GM12875 (cell line): ENCODE measurements at regions not wholly inside any gene's neighbourhood (a gene's known extent, or its start where the extent isn't known, plus 50 kb on each side); places are given as distances from the start of the nearest gene placed in this dataset.
A peak's percentile ranks its signal among the peaks of the same experiment; 100 is the strongest.

Experiments
- H3K4me3 ChIP-seq: one replicate; pipeline ENCODE4 v1.5.1; 2011; ENCODE audit warnings: low read depth, low read length, control low read depth
- TF ChIP-seq, protein P1 (sequence below): IDR thresholded peaks from 2 replicates; pipeline ENCODE4 v1.5.1; 2011; ENCODE audit warnings: low read depth, mild to moderate bottlenecking, control low read depth, inconsistent platforms, low read length, moderate library complexity, borderline replicate concordance; ENCODE audit not compliant: insufficient read depth

DNA sequence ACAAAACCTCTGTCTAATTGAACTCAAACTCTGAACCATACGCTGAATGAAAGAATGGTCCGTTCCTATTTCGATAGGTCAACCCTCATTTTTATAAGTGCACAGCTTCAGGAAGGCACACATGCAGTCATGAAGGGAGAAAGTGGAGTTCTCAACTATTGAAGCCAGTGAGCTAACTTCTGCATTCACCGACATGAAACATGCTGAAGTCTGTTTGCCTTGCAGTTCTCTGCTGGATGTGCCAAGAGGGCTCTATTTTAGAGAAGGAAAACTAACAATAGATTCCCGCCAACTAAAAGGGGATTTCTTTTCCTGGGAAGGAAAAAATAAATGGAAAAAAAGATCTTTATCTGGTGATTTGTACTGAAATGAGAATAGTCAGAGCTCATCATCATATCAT lies 191.0 kb upstream of the PLEKHG7 start:
- H3K4me3 ChIP-seq, result no peak overlapping the region
- TF ChIP-seq, protein P1, sequence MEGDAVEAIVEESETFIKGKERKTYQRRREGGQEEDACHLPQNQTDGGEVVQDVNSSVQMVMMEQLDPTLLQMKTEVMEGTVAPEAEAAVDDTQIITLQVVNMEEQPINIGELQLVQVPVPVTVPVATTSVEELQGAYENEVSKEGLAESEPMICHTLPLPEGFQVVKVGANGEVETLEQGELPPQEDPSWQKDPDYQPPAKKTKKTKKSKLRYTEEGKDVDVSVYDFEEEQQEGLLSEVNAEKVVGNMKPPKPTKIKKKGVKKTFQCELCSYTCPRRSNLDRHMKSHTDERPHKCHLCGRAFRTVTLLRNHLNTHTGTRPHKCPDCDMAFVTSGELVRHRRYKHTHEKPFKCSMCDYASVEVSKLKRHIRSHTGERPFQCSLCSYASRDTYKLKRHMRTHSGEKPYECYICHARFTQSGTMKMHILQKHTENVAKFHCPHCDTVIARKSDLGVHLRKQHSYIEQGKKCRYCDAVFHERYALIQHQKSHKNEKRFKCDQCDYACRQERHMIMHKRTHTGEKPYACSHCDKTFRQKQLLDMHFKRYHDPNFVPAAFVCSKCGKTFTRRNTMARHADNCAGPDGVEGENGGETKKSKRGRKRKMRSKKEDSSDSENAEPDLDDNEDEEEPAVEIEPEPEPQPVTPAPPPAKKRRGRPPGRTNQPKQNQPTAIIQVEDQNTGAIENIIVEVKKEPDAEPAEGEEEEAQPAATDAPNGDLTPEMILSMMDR, result no peak

DNA sequence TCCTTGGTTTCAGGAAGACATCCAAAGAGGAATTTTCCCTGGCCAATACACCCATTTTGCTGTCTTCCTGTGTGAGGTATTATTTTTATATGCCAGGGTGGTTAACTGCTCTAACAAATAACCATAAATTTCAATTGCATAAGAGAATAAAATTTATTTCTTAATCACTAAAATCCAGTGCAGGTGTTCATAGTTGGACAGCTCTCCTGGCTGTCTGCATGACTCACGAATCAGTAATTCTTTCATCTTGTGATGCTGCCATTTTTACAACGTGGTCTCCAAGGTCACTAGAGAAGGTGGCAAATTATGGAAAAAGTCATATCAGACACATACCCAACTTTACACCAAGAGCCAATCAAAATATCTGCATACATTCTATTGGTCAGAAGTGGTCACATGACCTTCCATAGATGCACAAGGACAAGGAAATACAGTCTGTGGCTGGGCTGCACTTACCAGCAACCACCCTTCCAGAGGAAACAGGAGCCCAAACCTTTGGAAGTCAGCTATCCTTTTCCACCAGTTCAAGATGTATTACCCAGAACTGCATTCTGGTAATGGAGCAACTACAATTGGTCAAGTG lies 193.5 kb upstream of the PLEKHG7 start:
- TF ChIP-seq, protein P1, result no peak
- H3K4me3 ChIP-seq, result no peak overlapping the region

DNA sequence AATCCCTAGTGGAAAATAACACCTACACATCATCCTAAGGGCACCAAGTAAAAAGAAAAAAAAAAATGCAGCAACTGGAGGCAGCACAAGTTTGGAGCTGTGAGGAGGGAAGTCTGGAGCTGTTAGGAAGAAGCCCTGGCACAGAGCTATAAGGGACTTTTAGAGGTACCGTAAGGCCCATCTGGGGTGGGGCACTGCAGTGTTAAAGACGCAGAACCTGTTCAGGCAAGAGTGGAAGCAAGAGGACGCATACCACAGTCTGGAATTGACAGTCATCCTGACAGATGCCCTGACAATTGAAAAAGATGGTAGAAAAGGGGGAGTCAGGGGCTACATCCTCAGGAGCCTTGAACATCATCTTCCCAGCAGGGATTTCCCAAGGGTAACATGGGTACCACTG lies 195.9 kb upstream of the PLEKHG7 start:
- no peak overlapping the region for H3K4me3 ChIP-seq
- TF ChIP-seq, protein P1, result no peak

DNA sequence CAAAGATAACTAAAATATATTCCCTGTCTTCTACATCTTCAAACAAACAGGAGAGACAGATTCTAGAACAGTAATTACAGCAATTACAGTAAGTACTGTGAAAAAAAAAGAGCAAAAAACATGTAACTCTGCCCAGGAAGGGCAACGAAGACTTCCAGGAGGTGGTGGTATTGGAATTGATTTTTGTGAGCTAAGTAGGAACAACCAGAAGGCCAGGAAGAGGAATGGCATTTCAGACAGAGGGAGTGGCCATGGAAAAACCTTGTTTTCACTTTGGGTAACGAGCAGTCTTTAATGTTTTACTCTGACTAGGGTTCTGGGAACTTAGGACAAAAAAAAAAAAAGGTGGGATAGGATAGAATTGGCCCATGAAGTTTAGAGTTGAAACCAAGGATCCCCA lies 196.3 kb upstream of the PLEKHG7 start:
- TF ChIP-seq, protein P1, result no peak
- no peak overlapping the region for H3K4me3 ChIP-seq

DNA sequence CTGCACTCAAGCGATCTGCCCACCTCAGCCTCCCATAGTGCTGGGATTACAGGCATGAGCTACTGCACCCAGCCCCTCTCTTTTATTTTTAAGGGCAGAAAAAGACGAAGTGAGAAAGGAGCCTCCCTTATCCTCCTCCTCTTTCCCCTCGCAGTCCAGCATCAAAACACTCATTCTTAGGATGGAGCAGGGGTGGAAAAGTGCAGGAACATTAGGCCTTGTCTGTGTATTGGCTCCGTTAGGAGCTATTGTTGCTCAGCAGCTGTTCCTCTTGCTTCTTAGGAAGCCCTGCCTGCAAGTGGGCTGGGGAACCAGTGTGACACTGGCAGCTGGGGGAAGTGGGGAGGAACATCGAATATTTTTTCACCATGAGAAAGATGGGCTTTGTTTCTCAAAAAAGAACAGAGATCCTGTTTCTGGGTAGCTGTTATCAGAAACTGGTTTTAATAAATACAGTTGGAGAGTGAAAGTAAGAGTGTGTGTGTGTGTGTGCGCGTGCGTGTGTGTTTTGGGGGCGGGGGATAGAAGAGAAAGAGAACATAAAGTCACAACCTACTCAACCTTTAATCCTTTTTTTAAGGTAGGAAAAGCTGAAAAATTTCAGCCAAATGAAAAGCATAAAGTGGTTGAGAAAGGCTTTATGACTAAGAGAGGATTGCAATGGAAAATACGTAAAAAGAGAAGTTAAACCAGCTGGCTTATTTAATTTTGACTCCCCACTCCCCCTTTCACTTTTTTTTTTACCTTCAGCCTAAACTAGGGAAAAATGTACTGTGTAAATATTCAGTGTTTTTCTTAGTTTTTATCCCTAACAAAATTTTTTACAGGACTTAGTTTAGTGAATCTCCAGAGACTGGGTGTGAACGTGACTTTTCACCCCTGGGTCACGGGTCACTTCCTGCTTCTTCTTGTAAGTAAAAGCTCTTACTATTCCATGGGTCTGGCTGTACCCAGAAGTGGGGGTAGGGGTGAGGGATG lies 197.2 kb upstream of the PLEKHG7 start:
- peak overlapping the region; percentile 15 for H3K4me3 ChIP-seq
- TF ChIP-seq, protein P1, result no peak

DNA sequence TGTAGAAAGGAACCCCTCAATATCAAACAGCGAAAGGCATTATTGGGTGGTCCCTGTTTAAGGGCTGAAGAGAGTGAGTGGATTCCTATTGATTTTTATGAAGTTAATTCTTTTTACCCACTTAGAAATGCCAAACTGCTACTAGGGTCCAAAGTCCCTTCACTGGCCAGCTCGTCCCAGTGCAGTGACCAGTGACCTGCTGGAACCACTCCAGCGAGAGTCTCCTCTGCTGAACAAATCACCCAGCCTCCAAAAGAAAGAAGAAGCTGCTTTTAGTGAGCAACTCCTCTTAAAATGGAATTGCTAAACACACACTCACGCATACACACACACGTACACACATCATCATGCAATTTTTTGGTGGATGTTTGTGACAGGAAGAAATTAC lies 198.2 kb upstream of the PLEKHG7 start:
- TF ChIP-seq, protein P1, result no peak
- H3K4me3 ChIP-seq, result no peak overlapping the region
